Breast epithelium (tissue), 3 donors: ENCODE measurements at regions not wholly inside any gene's neighbourhood (a gene's known extent, or its start where the extent isn't known, plus 50 kb on each side); places are given as distances from the start of the nearest gene placed in this dataset.

Experiments
- POLR2A ChIP-seq: fragments of 450-650 bp; IDR thresholded peaks from one replicate; pipeline ENCODE4 v1.6.1; 2016; ENCODE audit warnings: antibody characterized with exemption, mild to moderate bottlenecking, moderate library complexity
- POLR2AphosphoS5 ChIP-seq, 3 donors: sonication (generic); formaldehyde crosslinking; IDR thresholded peaks; one replicate each; pipeline ENCODE4 v1.6.1; 2017; ENCODE audit warnings: antibody characterized with exemption in 3 of 3
- TF ChIP-seq, protein P1 (sequence below), 3 donors: fragments of 450-650 bp; IDR thresholded peaks; one replicate each; pipeline ENCODE4 v1.5.1; 2016 to 2017; ENCODE audit warnings: antibody characterized with exemption in 3 of 3, mild to moderate bottlenecking in 3 of 3, moderate library complexity in 3 of 3

DNA sequence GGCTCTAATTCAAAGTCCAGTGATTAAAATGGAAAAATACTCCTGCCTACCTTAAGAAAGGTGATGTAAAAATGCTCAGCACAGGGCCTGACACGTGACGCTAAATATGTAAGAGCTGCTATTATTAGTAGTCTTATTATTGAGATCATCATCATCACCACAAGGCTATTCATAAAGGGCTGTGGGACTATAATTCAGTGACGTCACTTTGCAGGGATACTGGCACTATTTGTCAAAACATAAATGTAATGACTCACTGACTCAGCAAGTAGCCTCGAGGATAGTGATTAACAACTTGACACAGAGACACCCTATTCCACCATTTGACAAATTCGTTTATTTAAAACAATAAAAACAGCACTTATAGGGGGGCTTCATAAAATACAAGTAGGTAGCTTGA is 258.9 kb downstream of the SPANXN1 start:
- TF ChIP-seq, protein P1, sequence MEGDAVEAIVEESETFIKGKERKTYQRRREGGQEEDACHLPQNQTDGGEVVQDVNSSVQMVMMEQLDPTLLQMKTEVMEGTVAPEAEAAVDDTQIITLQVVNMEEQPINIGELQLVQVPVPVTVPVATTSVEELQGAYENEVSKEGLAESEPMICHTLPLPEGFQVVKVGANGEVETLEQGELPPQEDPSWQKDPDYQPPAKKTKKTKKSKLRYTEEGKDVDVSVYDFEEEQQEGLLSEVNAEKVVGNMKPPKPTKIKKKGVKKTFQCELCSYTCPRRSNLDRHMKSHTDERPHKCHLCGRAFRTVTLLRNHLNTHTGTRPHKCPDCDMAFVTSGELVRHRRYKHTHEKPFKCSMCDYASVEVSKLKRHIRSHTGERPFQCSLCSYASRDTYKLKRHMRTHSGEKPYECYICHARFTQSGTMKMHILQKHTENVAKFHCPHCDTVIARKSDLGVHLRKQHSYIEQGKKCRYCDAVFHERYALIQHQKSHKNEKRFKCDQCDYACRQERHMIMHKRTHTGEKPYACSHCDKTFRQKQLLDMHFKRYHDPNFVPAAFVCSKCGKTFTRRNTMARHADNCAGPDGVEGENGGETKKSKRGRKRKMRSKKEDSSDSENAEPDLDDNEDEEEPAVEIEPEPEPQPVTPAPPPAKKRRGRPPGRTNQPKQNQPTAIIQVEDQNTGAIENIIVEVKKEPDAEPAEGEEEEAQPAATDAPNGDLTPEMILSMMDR (IDR thresholded peaks at IDR 0.05): no peak
- TF ChIP-seq POLR2A (no peak), POLR2AphosphoS5 (IDR thresholded peaks at IDR 0.05) (no peak)
